CD4-positive, alpha-beta T cell (primary cell): ENCODE measurements at regions not wholly inside any gene's neighbourhood (a gene's known extent, or its start where the extent isn't known, plus 50 kb on each side); places are given as distances from the start of the nearest gene placed in this dataset.

ENCODE experiments used
- ATAC-seq: fragments of 200-7000 bp; cut with Tn5 transposase; one replicate; pipeline ENCODE4 v1.10.0; 2022; ENCODE audit warnings: mild to moderate bottlenecking; ENCODE audit not compliant: poor library complexity
- CTCF ChIA-PET: fragments of 350-600 bp; sonication (Branson Sonifier 250); formaldehyde crosslinking; loops from one replicate; lab custom pipeline; 2021; ENCODE audit warnings: antibody characterized with exemption, inconsistent platforms; lab: Charles Lee
- POLR2A ChIA-PET: fragments of 350-600 bp; sonication (Branson Sonifier 250); formaldehyde crosslinking; loops from one replicate; lab custom pipeline; 2021; ENCODE audit warnings: antibody characterized with exemption, inconsistent platforms; lab: Charles Lee
- DNase-seq, 14 experiments: peaks; one replicate each; pipeline ENCODE4 v3.0.0-alpha.2; 2013 to 2020; ENCODE audit warnings: mixed read lengths in 2 of 14
- H3K27ac ChIP-seq, 2 donors: one replicate each; pipeline versions ENCODE4 v1.5.1 to v1.7.0; 2013; ENCODE audit warnings: low read length in 2 of 2, low read depth in 1 of 2, mild to moderate bottlenecking in 1 of 2
- H3K27me3 ChIP-seq, 2 experiments: 1 replicate in 1 of 2; 2 replicates in 1 of 2; pipeline versions ENCODE4 v1.6.1 to v1.7.0; 2013; ENCODE audit warnings: low read length in 2 of 2, control low read depth in 1 of 2, mild to moderate bottlenecking in 1 of 2, moderate library complexity in 1 of 2; ENCODE audit not compliant: insufficient read depth in 2 of 2, control insufficient read depth in 1 of 2
- H3K36me3 ChIP-seq: one replicate; pipeline ENCODE4 v1.6.1; 2013; ENCODE audit warnings: low read length, control low read depth; ENCODE audit not compliant: insufficient read depth
- H3K4me1 ChIP-seq: one replicate; pipeline ENCODE4 v1.6.1; 2013; ENCODE audit warnings: low read length, control low read depth; ENCODE audit not compliant: insufficient read depth
- H3K4me3 ChIP-seq: one replicate; pipeline ENCODE4 v1.5.1; 2013; ENCODE audit warnings: mild to moderate bottlenecking, low read length, moderate library complexity
- H3K9me3 ChIP-seq, 2 experiments: 1 replicate in 1 of 2; 2 replicates in 1 of 2; pipeline versions ENCODE4 v1.6.1 to v1.7.0; 2013; ENCODE audit warnings: low read length in 2 of 2, mild to moderate bottlenecking in 2 of 2, control low read depth in 1 of 2, moderate library complexity in 1 of 2; ENCODE audit not compliant: control insufficient read depth in 1 of 2, insufficient read depth in 1 of 2
- H3K27ac Mint-ChIP-seq: one replicate; pipeline ENCODE4 v1.8.0; 2020; ENCODE audit warnings: mixed read lengths
- H3K27me3 Mint-ChIP-seq: one replicate; pipeline ENCODE4 v1.8.0; 2021; ENCODE audit warnings: mixed read lengths
- H3K36me3 Mint-ChIP-seq: one replicate; pipeline ENCODE4 v1.8.0; 2021; ENCODE audit warnings: low read depth, mixed read lengths
- H3K4me1 Mint-ChIP-seq: one replicate; pipeline ENCODE4 v1.8.0; 2021; ENCODE audit warnings: low read depth, mixed read lengths
- H3K4me3 Mint-ChIP-seq: one replicate; pipeline ENCODE4 v1.8.0; 2020; ENCODE audit warnings: mild to moderate bottlenecking, mixed read lengths
- H3K9me3 Mint-ChIP-seq: one replicate; pipeline ENCODE4 v1.8.0; 2020; ENCODE audit warnings: mixed read lengths
- intact Hi-C, 2 experiments: fragments of 100-400 bp; cut with DNase I in 1 of 2; cut with micrococcal nuclease in 1 of 2; formaldehyde crosslinking; loops; one replicate each; pipeline versions ENCODE4 v1.15.1 to v1.9.0; 2023 to 2025; cut with DNase I, micrococcal nuclease
- TF ChIP-seq, protein P1 (sequence below): fragments of 200-600 bp; IDR thresholded peaks from one replicate; pipeline ENCODE4 v1.8.0; 2022; ENCODE audit warnings: antibody characterized with exemption, mild to moderate bottlenecking

DNA sequence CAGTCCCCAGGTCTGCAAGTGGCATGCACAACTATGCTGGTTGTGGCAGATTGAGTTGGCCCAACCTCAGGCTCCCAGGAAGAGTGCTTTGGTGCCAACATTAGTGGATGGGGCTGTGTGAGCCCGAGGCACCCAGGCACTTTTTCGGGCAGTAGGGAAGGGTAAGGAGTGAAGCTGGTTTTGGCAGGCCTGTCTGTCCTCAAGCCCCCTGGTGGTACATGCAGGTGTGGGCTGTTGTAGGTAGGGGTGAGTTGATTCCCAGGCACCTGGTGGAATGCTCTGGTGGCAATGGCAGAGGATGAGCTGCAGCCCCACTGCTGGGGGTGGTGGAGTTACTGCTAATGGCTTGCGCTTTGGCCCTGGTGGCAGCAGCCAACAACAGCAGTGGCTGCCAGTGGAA is 723.7 kb upstream of the SLITRK1 start:
- POLR2A ChIA-PET: no interaction called here
- ATAC-seq (no peak), DNase-seq (no peak)
- no peaks in the 10 kb centered on the region for H3K36me3 Mint-ChIP-seq
- no peak overlapping the region for H3K4me3 Mint-ChIP-seq
- H3K27me3 ChIP-seq: no peaks in the 10 kb centered on the region
- H3K4me1 Mint-ChIP-seq: no peaks in the 10 kb centered on the region
- CTCF ChIA-PET: no interaction called here
- peaks cover 2% of the 10 kb centered on the region for H3K9me3 Mint-ChIP-seq
- intact Hi-C loops: no loop called here
- peaks cover 0 to 9% of the 10 kb centered on the region in 2 experiments for H3K9me3 ChIP-seq
- H3K27ac Mint-ChIP-seq: no peak overlapping the region
- H3K27ac ChIP-seq: no peak overlapping the region
- no peaks in the 10 kb centered on the region for H3K4me1 ChIP-seq
- TF ChIP-seq, protein P1, sequence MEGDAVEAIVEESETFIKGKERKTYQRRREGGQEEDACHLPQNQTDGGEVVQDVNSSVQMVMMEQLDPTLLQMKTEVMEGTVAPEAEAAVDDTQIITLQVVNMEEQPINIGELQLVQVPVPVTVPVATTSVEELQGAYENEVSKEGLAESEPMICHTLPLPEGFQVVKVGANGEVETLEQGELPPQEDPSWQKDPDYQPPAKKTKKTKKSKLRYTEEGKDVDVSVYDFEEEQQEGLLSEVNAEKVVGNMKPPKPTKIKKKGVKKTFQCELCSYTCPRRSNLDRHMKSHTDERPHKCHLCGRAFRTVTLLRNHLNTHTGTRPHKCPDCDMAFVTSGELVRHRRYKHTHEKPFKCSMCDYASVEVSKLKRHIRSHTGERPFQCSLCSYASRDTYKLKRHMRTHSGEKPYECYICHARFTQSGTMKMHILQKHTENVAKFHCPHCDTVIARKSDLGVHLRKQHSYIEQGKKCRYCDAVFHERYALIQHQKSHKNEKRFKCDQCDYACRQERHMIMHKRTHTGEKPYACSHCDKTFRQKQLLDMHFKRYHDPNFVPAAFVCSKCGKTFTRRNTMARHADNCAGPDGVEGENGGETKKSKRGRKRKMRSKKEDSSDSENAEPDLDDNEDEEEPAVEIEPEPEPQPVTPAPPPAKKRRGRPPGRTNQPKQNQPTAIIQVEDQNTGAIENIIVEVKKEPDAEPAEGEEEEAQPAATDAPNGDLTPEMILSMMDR: no peak
- H3K4me3 ChIP-seq: no peak overlapping the region
- no peaks in the 10 kb centered on the region for H3K36me3 ChIP-seq
- no peaks in the 10 kb centered on the region for H3K27me3 Mint-ChIP-seq

DNA sequence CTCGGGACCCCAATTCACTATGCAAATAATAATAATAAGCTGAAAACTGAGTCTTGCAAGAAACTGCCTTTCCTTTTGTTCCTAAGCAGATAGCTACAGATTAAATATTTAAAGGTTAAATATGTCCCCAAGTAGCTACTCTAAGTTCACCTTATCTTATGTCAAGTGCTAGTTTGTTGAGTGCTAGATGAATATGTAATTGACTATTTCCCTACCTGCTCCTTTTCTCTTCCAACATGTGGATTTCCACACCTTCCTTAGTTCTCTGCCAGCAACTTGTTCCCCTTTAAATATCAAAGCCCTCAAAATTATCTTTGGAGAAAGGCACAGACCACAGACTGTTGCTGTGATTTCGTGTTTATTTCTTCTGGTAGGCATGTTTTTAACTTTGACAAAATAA is 709.2 kb upstream of the SLITRK1 start:
- Histone ChIP-seq H3K36me3 (no peaks in the 10 kb centered on the region), H3K27ac (no peak overlapping the region), H3K4me3 (no peak overlapping the region), H3K4me1 (no peaks in the 10 kb centered on the region), H3K27me3 (no peaks in the 10 kb centered on the region), H3K9me3 (no peaks in the 10 kb centered on the region)
- DNase-seq: no peak
- no peaks in the 10 kb centered on the region for H3K36me3 Mint-ChIP-seq
- no peaks in the 10 kb centered on the region for H3K4me1 Mint-ChIP-seq
- no peak overlapping the region for H3K27ac Mint-ChIP-seq
- no peaks in the 10 kb centered on the region for H3K9me3 Mint-ChIP-seq
- intact Hi-C loops: no loop called here
- ATAC-seq: no peak
- ChIA-PET CTCF (no interaction called here), POLR2A (no interaction called here)
- TF ChIP-seq, protein P1: no peak
- no peaks in the 10 kb centered on the region for H3K27me3 Mint-ChIP-seq
- H3K4me3 Mint-ChIP-seq: no peak overlapping the region

DNA sequence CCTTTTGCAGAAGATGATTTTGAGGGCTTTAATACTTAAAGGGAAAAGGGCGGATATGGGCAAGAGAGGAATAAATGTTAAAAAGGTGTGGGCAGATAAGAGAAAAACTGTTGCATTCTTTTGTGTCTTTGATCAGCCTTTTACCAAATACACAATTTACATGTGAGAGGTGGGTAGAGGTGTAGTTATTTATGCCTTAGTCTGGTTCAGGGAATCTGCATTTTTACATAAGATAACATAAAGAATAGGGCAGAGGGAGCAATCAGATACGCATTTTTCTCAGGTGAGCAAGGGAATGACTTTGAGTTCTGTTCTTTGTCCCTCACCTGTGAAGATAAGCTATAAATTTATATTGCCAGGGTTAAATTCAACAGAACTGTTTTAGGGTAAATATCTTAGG is 708.4 kb upstream of the SLITRK1 start:
- ChIA-PET CTCF (no interaction called here), POLR2A (no interaction called here)
- Histone ChIP-seq H3K4me3 (no peak overlapping the region), H3K27me3 (no peaks in the 10 kb centered on the region), H3K9me3 (no peaks in the 10 kb centered on the region), H3K36me3 (no peaks in the 10 kb centered on the region), H3K27ac (no peak overlapping the region), H3K4me1 (no peaks in the 10 kb centered on the region)
- DNase-seq (no peak), ATAC-seq (no peak)
- no peaks in the 10 kb centered on the region for H3K36me3 Mint-ChIP-seq
- TF ChIP-seq, protein P1: no peak
- no peak overlapping the region for H3K4me3 Mint-ChIP-seq
- H3K27me3 Mint-ChIP-seq: no peaks in the 10 kb centered on the region
- intact Hi-C loops: no loop called here
- H3K4me1 Mint-ChIP-seq: no peaks in the 10 kb centered on the region
- H3K9me3 Mint-ChIP-seq: no peaks in the 10 kb centered on the region
- no peak overlapping the region for H3K27ac Mint-ChIP-seq
